ENCODE measurements at regions not wholly inside any gene's neighbourhood (a gene's known extent, or its start where the extent isn't known, plus 50 kb on each side); places are given as distances from the start of the nearest gene placed in this dataset.

DNA sequence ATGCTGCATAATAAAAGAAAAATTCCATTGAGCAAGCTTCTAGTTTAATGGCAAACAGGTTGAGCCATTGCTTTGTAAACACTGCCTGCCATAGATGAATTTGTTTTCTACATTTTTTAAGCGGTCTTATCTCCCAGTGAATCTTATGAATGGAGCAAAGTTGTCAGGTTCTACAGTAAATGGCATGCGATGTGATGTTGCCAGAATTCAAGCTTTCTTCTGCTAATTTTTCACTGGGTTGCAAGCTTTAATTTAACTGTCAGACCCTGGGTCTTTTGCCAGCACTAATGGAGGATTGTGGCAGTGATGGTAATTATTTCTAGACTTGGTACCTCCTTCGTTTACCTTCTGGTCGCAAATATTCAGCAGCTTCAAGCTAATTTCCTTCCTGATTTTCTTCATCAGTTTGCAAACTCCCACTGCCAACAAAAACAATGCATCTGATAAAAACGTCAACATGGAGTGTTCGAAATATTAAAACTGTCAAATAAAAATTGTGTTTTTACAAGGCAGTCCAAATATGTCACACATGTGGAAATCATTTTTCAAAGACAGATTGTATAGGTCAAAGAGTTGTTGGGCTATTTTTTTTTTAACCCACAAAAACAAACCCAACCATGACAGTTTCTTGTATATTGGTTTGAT is 274.2 kb upstream of the ERCC4 start:
- TF ChIP-seq CREM (IDR thresholded peaks at IDR 0.05; ENCODE audit: low read depth) (no peak), ZNF274 (IDR thresholded peaks at IDR 0.05; ENCODE audit: borderline replicate concordance, low read depth, low read length) (no peak), MLLT1 (IDR thresholded peaks at IDR 0.05) (no peak), TAF1 (IDR thresholded peaks at IDR 0.05; ENCODE audit: control insufficient read depth, extremely low read depth, insufficient read depth, low read length, severe bottlenecking) (no peak), NFXL1 (CRISPR knock-in tag; IDR thresholded peaks at IDR 0.05) (no peak), POLR2A (conservative IDR thresholded peaks at IDR 0.05) (no peak), MEF2A (IDR thresholded peaks at IDR 0.05; ENCODE audit: control insufficient read depth, low read depth, low read length) (no peak), ZNF76 (CRISPR knock-in tag; IDR thresholded peaks at IDR 0.05; ENCODE audit: borderline replicate concordance) (no peak), ZNF589 (CRISPR knock-in tag; IDR thresholded peaks at IDR 0.05; ENCODE audit: low read depth) (no peak), PRDM10 (IDR thresholded peaks at IDR 0.05; ENCODE audit: partially characterized antibody) (no peak), ETV6 (IDR thresholded peaks at IDR 0.05; ENCODE audit: borderline replicate concordance in 1 of 2, low read depth in 2 of 2, low read length in 1 of 2) (no peak), ETV6 (CRISPR knock-in tag; IDR thresholded peaks at IDR 0.05; ENCODE audit: borderline replicate concordance) (no peak)
- TF ChIP-seq, protein P1, sequence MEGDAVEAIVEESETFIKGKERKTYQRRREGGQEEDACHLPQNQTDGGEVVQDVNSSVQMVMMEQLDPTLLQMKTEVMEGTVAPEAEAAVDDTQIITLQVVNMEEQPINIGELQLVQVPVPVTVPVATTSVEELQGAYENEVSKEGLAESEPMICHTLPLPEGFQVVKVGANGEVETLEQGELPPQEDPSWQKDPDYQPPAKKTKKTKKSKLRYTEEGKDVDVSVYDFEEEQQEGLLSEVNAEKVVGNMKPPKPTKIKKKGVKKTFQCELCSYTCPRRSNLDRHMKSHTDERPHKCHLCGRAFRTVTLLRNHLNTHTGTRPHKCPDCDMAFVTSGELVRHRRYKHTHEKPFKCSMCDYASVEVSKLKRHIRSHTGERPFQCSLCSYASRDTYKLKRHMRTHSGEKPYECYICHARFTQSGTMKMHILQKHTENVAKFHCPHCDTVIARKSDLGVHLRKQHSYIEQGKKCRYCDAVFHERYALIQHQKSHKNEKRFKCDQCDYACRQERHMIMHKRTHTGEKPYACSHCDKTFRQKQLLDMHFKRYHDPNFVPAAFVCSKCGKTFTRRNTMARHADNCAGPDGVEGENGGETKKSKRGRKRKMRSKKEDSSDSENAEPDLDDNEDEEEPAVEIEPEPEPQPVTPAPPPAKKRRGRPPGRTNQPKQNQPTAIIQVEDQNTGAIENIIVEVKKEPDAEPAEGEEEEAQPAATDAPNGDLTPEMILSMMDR (IDR thresholded peaks at IDR 0.05 in 2 of 3, conservative IDR thresholded peaks at IDR 0.05 in 1 of 3; ENCODE audit: insufficient read depth in 2 of 3, low read depth in 1 of 3, low read length in 3 of 3): no peak
